Fibroblast of mammary gland (primary cell): ENCODE measurements at regions not wholly inside any gene's neighbourhood (a gene's known extent, or its start where the extent isn't known, plus 50 kb on each side); places are given as distances from the start of the nearest gene placed in this dataset.
A peak's percentile ranks its signal among the peaks of the same experiment; 100 is the strongest.
"Not testable (repeated sequence)": the region's sequence is repeated elsewhere in the genome, so short reads cannot be mapped to it uniquely, and the experiment has no call there.

Experiments used
- DNase-seq: peaks from one replicate; pipeline ENCODE4 v3.0.0-alpha.2; 2010; ENCODE audit warnings: low read depth
- H3K4me3 ChIP-seq: 2 replicates; pipeline ENCODE4 v1.5.1; 2011; ENCODE audit warnings: low read depth, mild to moderate bottlenecking, low read length, moderate library complexity; ENCODE audit not compliant: control insufficient read depth
- CTCF ChIP-seq: conservative IDR thresholded peaks from 2 replicates; pipeline ENCODE4 v1.5.1; 2011; ENCODE audit warnings: low read depth, low read length, inconsistent platforms; ENCODE audit not compliant: control insufficient read depth, insufficient read depth

DNA sequence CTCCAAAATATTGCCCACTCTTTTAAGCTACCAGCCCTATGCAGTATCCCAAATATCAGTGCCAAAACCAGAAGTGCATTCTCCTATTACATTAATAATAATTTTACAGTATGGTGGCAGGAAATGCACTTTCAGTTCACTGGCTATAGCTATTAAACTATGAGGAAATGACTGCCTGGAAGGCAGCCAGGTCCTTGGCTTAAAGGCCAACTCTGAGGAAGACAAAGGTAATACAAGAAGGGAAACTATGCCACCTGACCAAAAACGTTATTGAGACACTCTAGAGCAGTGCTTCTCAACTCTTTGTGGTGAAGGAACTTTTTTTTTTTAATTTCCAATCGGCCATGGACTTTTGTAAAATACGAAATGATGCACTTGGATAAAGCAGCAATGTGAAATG lies 133.6 kb upstream of the VAMP7 start:
- H3K4me3 ChIP-seq, result no peak overlapping the region
- peak; percentile 1 for DNase-seq
- no peak for TF ChIP-seq CTCF

- H3K4me3 ChIP-seq, result no peak overlapping the region
- TF ChIP-seq CTCF, result no peak
- peak; percentile 30 for DNase-seq
These were observed 133.0 kb upstream of the TMLHE start for GRCh38 chrX:155745792-155746191.

DNA sequence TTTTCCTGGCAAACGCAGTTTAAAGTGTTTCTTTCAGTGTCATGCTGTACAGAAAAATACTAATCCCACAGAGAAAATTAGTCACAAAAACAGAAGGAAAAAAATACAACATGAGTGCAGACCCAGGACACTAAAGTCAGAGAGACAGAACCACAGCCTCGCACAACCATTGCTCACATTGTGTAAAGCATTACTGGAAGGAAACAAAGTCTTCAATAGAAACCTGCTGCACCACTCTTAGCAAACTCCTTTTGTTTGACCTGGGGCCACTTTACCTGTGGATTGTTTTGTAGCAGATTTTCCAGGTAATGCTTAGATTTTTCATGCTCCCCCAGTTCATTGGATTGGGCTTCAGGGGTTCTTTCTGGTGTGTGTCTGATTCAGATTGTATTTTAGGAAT lies 131.8 kb upstream of the TMLHE start:
- no peak for TF ChIP-seq CTCF
- no peak for DNase-seq
- H3K4me3 ChIP-seq, result no peak overlapping the region

DNA sequence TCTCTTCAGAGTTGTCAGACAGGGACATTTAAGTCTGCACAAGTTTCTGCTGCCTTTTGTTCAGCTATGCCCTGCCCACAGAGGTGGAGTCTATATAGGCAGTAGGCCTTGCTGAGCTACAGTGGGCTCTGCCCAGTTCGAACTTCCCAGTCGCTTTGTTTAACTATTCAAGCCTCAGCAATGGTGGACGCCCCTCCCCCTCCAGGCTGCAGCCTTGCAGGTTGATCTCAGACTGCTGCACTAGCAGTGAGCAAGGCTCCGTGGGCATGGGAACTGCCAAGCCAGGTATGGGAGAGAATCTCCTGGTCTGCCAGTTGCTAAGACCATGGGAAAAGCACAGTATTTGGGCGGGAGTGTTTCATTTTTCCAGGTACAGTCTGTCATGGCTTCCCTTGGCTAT lies 115.6 kb upstream of the TMLHE start:
- not testable (repeated sequence) for H3K4me3 ChIP-seq, DNase-seq

DNA sequence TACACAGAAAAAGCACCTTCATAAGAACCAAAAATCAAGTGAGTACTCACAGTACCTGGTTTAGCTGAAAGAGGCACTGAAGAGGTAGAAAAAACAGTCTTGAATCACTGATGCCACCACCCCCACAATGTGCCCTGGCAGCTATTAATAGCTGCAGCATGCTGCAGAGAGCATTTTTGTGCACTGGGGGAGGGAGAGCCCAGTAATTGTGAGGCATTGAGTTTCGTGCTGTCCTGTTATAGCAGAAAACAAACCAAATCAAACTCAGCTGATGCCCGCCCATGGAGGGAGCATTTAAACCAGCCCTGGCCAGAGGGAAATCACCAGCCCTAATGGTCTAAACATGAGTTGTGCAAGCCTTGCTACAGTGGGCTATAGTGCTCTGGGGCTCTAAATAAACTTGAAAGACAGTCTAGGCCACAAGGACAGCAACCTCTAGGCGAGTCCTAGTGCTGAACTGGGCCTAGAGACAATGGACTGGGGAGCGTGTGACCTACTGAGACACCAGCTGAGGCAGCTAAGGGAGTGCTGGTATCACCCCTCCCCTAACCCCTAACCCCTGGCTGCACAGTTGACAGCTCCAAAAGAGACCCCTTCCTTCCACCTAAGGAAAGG lies 106.3 kb upstream of the TMLHE start:
- no peak for DNase-seq
- H3K4me3 ChIP-seq, result no peak overlapping the region
- TF ChIP-seq CTCF, result no peak

DNA sequence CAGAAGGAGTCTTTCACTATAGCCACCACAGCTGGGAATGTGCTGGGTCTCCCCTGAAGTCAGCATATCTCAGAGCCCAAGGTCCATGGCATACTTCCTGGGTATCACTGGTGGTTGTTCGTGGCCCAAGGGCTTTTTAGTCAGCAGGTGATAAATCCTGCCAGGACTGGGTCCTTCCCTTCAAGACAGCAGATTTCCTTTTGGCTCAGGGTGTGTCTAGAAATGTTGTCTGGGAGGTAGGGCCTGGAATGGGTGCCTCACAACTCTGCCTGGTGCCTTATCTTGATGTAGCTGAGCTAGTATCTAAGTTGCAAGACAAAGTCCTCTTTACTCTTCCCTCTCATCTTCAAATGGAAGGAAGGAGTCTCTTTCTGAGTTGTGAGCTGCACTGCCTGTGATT lies 102.4 kb upstream of the TMLHE start:
- H3K4me3 ChIP-seq, result no peak overlapping the region
- no peak for DNase-seq
- no peak for TF ChIP-seq CTCF

GRCh38 chrX:155695419-155695818 lies 82.7 kb upstream of the TMLHE start:
- H3K4me3 ChIP-seq, result no peak overlapping the region
- TF ChIP-seq CTCF, result no peak
- DNase-seq, result no peak
